ENCODE measurements at regions not wholly inside any gene's neighbourhood (a gene's known extent, or its start where the extent isn't known, plus 50 kb on each side); places are given as distances from the start of the nearest gene placed in this dataset.
"Not testable (repeated sequence)": the region's sequence is repeated elsewhere in the genome, so short reads cannot be mapped to it uniquely, and the experiment has no call there.

- DNase-seq (ENCODE audit: low read depth, low spot score), result no peak
- Histone ChIP-seq H3K9ac (ENCODE audit: insufficient read length, low read depth) (no peak overlapping the region), H3K36me3 (ENCODE audit: insufficient read depth, insufficient read length, low read length) (no peaks in the 10 kb centered on the region), H3K9me3 (ENCODE audit: insufficient read depth, low read length) (no peaks in the 10 kb centered on the region), H3K4me3 (ENCODE audit: insufficient read length, low read depth) (no peak overlapping the region), H3K4me1 (ENCODE audit: insufficient read depth, insufficient read length) (no peaks in the 10 kb centered on the region), H3K27me3 (ENCODE audit: insufficient read depth, insufficient read length) (no peaks in the 10 kb centered on the region)
- no peak for TF ChIP-seq YY1 (IDR thresholded peaks at IDR 0.05; ENCODE audit: insufficient read depth, insufficient read length)
- no peak for TF ChIP-seq SUZ12 (IDR thresholded peaks at IDR 0.05; ENCODE audit: extremely low read depth, insufficient read depth, insufficient read length)
- no peak for TF ChIP-seq ZNF274 (IDR thresholded peaks at IDR 0.05; ENCODE audit: low read depth, low read length)
These were observed 183.8 kb upstream of the INTU start for GRCh38 chr4:127448986-127449385.

GRCh38 chr4:127449449-127449848 is 183.3 kb upstream of the INTU start:
- no peak overlapping the region for H3K9ac ChIP-seq (ENCODE audit: insufficient read length, low read depth)
- H3K9me3 ChIP-seq (ENCODE audit: insufficient read depth, low read length), result no peaks in the 10 kb centered on the region
- no peaks in the 10 kb centered on the region for H3K36me3 ChIP-seq (ENCODE audit: insufficient read depth, insufficient read length, low read length)
- no peak overlapping the region for H3K4me3 ChIP-seq (ENCODE audit: insufficient read length, low read depth)
- DNase-seq (ENCODE audit: low read depth, low spot score), result no peak
- no peaks in the 10 kb centered on the region for H3K27me3 ChIP-seq (ENCODE audit: insufficient read depth, insufficient read length)
- TF ChIP-seq ZNF274 (IDR thresholded peaks at IDR 0.05; ENCODE audit: low read depth, low read length), result no peak
- no peak for TF ChIP-seq SUZ12 (IDR thresholded peaks at IDR 0.05; ENCODE audit: extremely low read depth, insufficient read depth, insufficient read length)
- no peak for TF ChIP-seq YY1 (IDR thresholded peaks at IDR 0.05; ENCODE audit: insufficient read depth, insufficient read length)
- no peaks in the 10 kb centered on the region for H3K4me1 ChIP-seq (ENCODE audit: insufficient read depth, insufficient read length)

- Histone ChIP-seq H3K4me1 (ENCODE audit: insufficient read depth, insufficient read length) (no peaks in the 10 kb centered on the region), H3K9ac (ENCODE audit: insufficient read length, low read depth) (no peak overlapping the region), H3K4me3 (ENCODE audit: insufficient read length, low read depth) (no peak overlapping the region), H3K36me3 (ENCODE audit: insufficient read depth, insufficient read length, low read length) (no peaks in the 10 kb centered on the region), H3K9me3 (ENCODE audit: insufficient read depth, low read length) (no peaks in the 10 kb centered on the region), H3K27me3 (ENCODE audit: insufficient read depth, insufficient read length) (no peaks in the 10 kb centered on the region)
- DNase-seq (ENCODE audit: low read depth, low spot score), result no peak
- TF ChIP-seq ZNF274 (IDR thresholded peaks at IDR 0.05; ENCODE audit: low read depth, low read length) (no peak), SUZ12 (IDR thresholded peaks at IDR 0.05; ENCODE audit: extremely low read depth, insufficient read depth, insufficient read length) (no peak), YY1 (IDR thresholded peaks at IDR 0.05; ENCODE audit: insufficient read depth, insufficient read length) (no peak)
These were observed 182.5 kb upstream of the INTU start for GRCh38 chr4:127450276-127450675.

- Histone ChIP-seq H3K36me3 (ENCODE audit: insufficient read depth, insufficient read length, low read length) (no peaks in the 10 kb centered on the region), H3K9me3 (ENCODE audit: insufficient read depth, low read length) (no peaks in the 10 kb centered on the region), H3K4me3 (ENCODE audit: insufficient read length, low read depth) (no peak overlapping the region), H3K4me1 (ENCODE audit: insufficient read depth, insufficient read length) (no peaks in the 10 kb centered on the region), H3K9ac (ENCODE audit: insufficient read length, low read depth) (no peak overlapping the region), H3K27me3 (ENCODE audit: insufficient read depth, insufficient read length) (no peaks in the 10 kb centered on the region)
- DNase-seq (ENCODE audit: low read depth, low spot score), result no peak
- TF ChIP-seq ZNF274 (IDR thresholded peaks at IDR 0.05; ENCODE audit: low read depth, low read length), result no peak
- no peak for TF ChIP-seq YY1 (IDR thresholded peaks at IDR 0.05; ENCODE audit: insufficient read depth, insufficient read length)
- no peak for TF ChIP-seq SUZ12 (IDR thresholded peaks at IDR 0.05; ENCODE audit: extremely low read depth, insufficient read depth, insufficient read length)
These were observed 168.9 kb upstream of the INTU start for GRCh38 chr4:127463883-127464282.

GRCh38 chr4:127469542-127469941 is 163.2 kb upstream of the INTU start:
- Histone ChIP-seq H3K4me3 (ENCODE audit: insufficient read length, low read depth) (no peak overlapping the region), H3K9me3 (ENCODE audit: insufficient read depth, low read length) (peaks cover 5% of the 10 kb centered on the region; the same call in 1 of the 2 replicates)
- no peak for TF ChIP-seq SUZ12 (IDR thresholded peaks at IDR 0.05; ENCODE audit: extremely low read depth, insufficient read depth, insufficient read length)
- no peak for TF ChIP-seq YY1 (IDR thresholded peaks at IDR 0.05; ENCODE audit: insufficient read depth, insufficient read length)
- TF ChIP-seq ZNF274 (IDR thresholded peaks at IDR 0.05; ENCODE audit: low read depth, low read length), result no peak

GRCh38 chr4:127469959-127470809 is 162.6 kb upstream of the INTU start:
- Histone ChIP-seq H3K4me1 (ENCODE audit: insufficient read depth, insufficient read length) (no peaks in the 10 kb centered on the region), H3K4me3 (ENCODE audit: insufficient read length, low read depth) (no peak overlapping the region), H3K9me3 (ENCODE audit: insufficient read depth, low read length) (peaks cover 5% of the 10 kb centered on the region; the same call in 1 of the 2 replicates), H3K9ac (ENCODE audit: insufficient read length, low read depth) (no peak overlapping the region), H3K27me3 (ENCODE audit: insufficient read depth, insufficient read length) (no peaks in the 10 kb centered on the region), H3K36me3 (ENCODE audit: insufficient read depth, insufficient read length, low read length) (no peaks in the 10 kb centered on the region)
- TF ChIP-seq SUZ12 (IDR thresholded peaks at IDR 0.05; ENCODE audit: extremely low read depth, insufficient read depth, insufficient read length) (no peak), ZNF274 (IDR thresholded peaks at IDR 0.05; ENCODE audit: low read depth, low read length) (no peak), YY1 (IDR thresholded peaks at IDR 0.05; ENCODE audit: insufficient read depth, insufficient read length) (no peak)
- no peak for DNase-seq (ENCODE audit: low read depth, low spot score)

More at GRCh38 chr4:127469542-127469941, 163.2 kb upstream of the INTU start:
- Histone ChIP-seq H3K4me1 (ENCODE audit: insufficient read depth, insufficient read length) (no peaks in the 10 kb centered on the region), H3K27me3 (ENCODE audit: insufficient read depth, insufficient read length) (no peaks in the 10 kb centered on the region), H3K9ac (ENCODE audit: insufficient read length, low read depth) (no peak overlapping the region), H3K36me3 (ENCODE audit: insufficient read depth, insufficient read length, low read length) (no peaks in the 10 kb centered on the region)
- no peak for DNase-seq (ENCODE audit: low read depth, low spot score)

GRCh38 chr4:127478271-127478670 is 154.5 kb upstream of the INTU start:
- H3K9me3 ChIP-seq (ENCODE audit: insufficient read depth, low read length); H3K4me3 ChIP-seq (ENCODE audit: insufficient read length, low read depth); H3K9ac ChIP-seq (ENCODE audit: insufficient read length, low read depth); H3K4me1 ChIP-seq (ENCODE audit: insufficient read depth, insufficient read length); DNase-seq (ENCODE audit: low read depth, low spot score); H3K36me3 ChIP-seq (ENCODE audit: insufficient read depth, insufficient read length, low read length); H3K27me3 ChIP-seq (ENCODE audit: insufficient read depth, insufficient read length): not testable (repeated sequence)
